ENCODE measurements at regions not wholly inside any gene's neighbourhood (a gene's known extent, or its start where the extent isn't known, plus 50 kb on each side); places are given as distances from the start of the nearest gene placed in this dataset.

GRCh38 chr18:64270121-64270520 lies 121.2 kb upstream of the LINC00305 start (continued):
- no peak for TF ChIP-seq ATF5 (CRISPR knock-in tag; IDR thresholded peaks at IDR 0.05; ENCODE audit: low read depth)
- no peak for TF ChIP-seq ZNF274 (CRISPR knock-in tag; IDR thresholded peaks at IDR 0.05)
- no peak for TF ChIP-seq TERF1 (CRISPR knock-in tag; IDR thresholded peaks at IDR 0.05)
- no peak for TF ChIP-seq HNF1A (IDR thresholded peaks at IDR 0.05; ENCODE audit: low read depth)
- no peak for TF ChIP-seq HNF1A (CRISPR knock-in tag; IDR thresholded peaks at IDR 0.05; ENCODE audit: borderline replicate concordance)
- no peak for TF ChIP-seq DPF2 (CRISPR knock-in tag; IDR thresholded peaks at IDR 0.05; ENCODE audit: borderline replicate concordance, low read depth)
- no peak for TF ChIP-seq ZNF232 (CRISPR knock-in tag; IDR thresholded peaks at IDR 0.05; ENCODE audit: borderline replicate concordance)
- no peak for TF ChIP-seq ZNF253 (CRISPR knock-in tag; IDR thresholded peaks at IDR 0.05; ENCODE audit: borderline replicate concordance)
- no peak for TF ChIP-seq ZSCAN9 (CRISPR knock-in tag; IDR thresholded peaks at IDR 0.05; ENCODE audit: borderline replicate concordance)
